ENCODE measurements at regions not wholly inside any gene's neighbourhood (a gene's known extent, or its start where the extent isn't known, plus 50 kb on each side); places are given as distances from the start of the nearest gene placed in this dataset.

DNA sequence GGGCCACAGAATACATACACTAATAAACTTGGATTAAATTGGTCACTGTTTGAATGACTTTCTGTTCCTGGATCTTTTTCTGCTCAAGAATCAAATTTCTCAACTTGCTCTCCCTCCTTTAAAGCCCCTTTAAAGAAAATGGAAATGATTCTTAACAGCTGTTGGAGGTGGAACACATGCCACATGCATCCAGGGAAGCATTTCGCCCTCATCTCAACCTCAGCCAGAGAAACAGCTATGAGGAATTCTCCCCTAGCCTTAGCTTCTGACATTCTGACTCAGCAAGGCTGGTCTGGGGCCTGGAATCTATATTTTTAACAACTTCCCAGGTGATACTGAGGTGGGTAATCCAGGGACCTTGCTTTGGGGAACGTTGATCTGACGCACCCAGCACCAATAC lies 263.4 kb upstream of the ECI2 start:
- TF ChIP-seq CTCF (IDR thresholded peaks at IDR 0.05) (no peak), POLR2A (IDR thresholded peaks at IDR 0.05; ENCODE audit: low read depth) (no peak), POLR2AphosphoS5 (IDR thresholded peaks at IDR 0.05) (no peak), EP300 (IDR thresholded peaks at IDR 0.05) (no peak)
